ENCODE measurements at regions not wholly inside any gene's neighbourhood (a gene's known extent, or its start where the extent isn't known, plus 50 kb on each side); places are given as distances from the start of the nearest gene placed in this dataset.

- Histone ChIP-seq H3K36me3 (ENCODE audit: control insufficient read depth, insufficient read depth, low read length) (no peaks in the 10 kb centered on the region), H3K4me1 (ENCODE audit: control insufficient read depth, insufficient read depth, low read length) (no peaks in the 10 kb centered on the region), H3K27me3 (ENCODE audit: control insufficient read depth, insufficient read depth, low read length) (no peaks in the 10 kb centered on the region), H3K27ac (ENCODE audit: low read length) (no peak overlapping the region), H3K9me3 (ENCODE audit: control insufficient read depth, low read depth, low read length) (no peaks in the 10 kb centered on the region), H3K4me3 (ENCODE audit: low read length) (no peak overlapping the region)
- no CpG with 5 or more reads among the region's 1 CpG for WGBS (ENCODE audit: insufficient coverage, low lambda C conversion rate)
- no peak for DNase-seq
These were observed 237.5 kb upstream of the DIAPH2 start for GRCh38 chrX:96447161-96447560.

GRCh38 chrX:96449191-96449590, 235.5 kb upstream of the DIAPH2 start:
- Histone ChIP-seq H3K9me3 (ENCODE audit: control insufficient read depth, low read depth, low read length) (no peaks in the 10 kb centered on the region), H3K27ac (ENCODE audit: low read length) (no peak overlapping the region), H3K36me3 (ENCODE audit: control insufficient read depth, insufficient read depth, low read length) (no peaks in the 10 kb centered on the region), H3K4me3 (ENCODE audit: low read length) (no peak overlapping the region), H3K27me3 (ENCODE audit: control insufficient read depth, insufficient read depth, low read length) (no peaks in the 10 kb centered on the region), H3K4me1 (ENCODE audit: control insufficient read depth, insufficient read depth, low read length) (no peaks in the 10 kb centered on the region)
- WGBS (ENCODE audit: insufficient coverage, low lambda C conversion rate): no CpG with 5 or more reads among the region's 6 CpGs
- DNase-seq: no peak

GRCh38 chrX:96449896-96450295, 234.7 kb upstream of the DIAPH2 start:
- Histone ChIP-seq H3K4me3 (ENCODE audit: low read length) (no peak overlapping the region), H3K4me1 (ENCODE audit: control insufficient read depth, insufficient read depth, low read length) (no peaks in the 10 kb centered on the region), H3K36me3 (ENCODE audit: control insufficient read depth, insufficient read depth, low read length) (no peaks in the 10 kb centered on the region), H3K27ac (ENCODE audit: low read length) (no peak overlapping the region), H3K27me3 (ENCODE audit: control insufficient read depth, insufficient read depth, low read length) (no peaks in the 10 kb centered on the region), H3K9me3 (ENCODE audit: control insufficient read depth, low read depth, low read length) (no peaks in the 10 kb centered on the region)
- no peak for DNase-seq

- DNase-seq: no peak
- no CpG with 5 or more reads among the region's 3 CpGs for WGBS (ENCODE audit: insufficient coverage, low lambda C conversion rate)
- Histone ChIP-seq H3K27ac (ENCODE audit: low read length) (no peak overlapping the region), H3K27me3 (ENCODE audit: control insufficient read depth, insufficient read depth, low read length) (no peaks in the 10 kb centered on the region), H3K4me3 (ENCODE audit: low read length) (no peak overlapping the region), H3K4me1 (ENCODE audit: control insufficient read depth, insufficient read depth, low read length) (no peaks in the 10 kb centered on the region), H3K36me3 (ENCODE audit: control insufficient read depth, insufficient read depth, low read length) (no peaks in the 10 kb centered on the region), H3K9me3 (ENCODE audit: control insufficient read depth, low read depth, low read length) (no peaks in the 10 kb centered on the region)
These were observed 231.5 kb upstream of the DIAPH2 start for GRCh38 chrX:96453139-96453538.

- H3K27me3 ChIP-seq (ENCODE audit: control insufficient read depth, insufficient read depth, low read length): no peaks in the 10 kb centered on the region
- H3K9me3 ChIP-seq (ENCODE audit: control insufficient read depth, low read depth, low read length): no peaks in the 10 kb centered on the region
- DNase-seq: no peak
- H3K4me1 ChIP-seq (ENCODE audit: control insufficient read depth, insufficient read depth, low read length): no peaks in the 10 kb centered on the region
- no peak overlapping the region for H3K27ac ChIP-seq (ENCODE audit: low read length)
- no CpG with 5 or more reads among the region's 3 CpGs for WGBS (ENCODE audit: insufficient coverage, low lambda C conversion rate)
- H3K4me3 ChIP-seq (ENCODE audit: low read length): no peak overlapping the region
- no peaks in the 10 kb centered on the region for H3K36me3 ChIP-seq (ENCODE audit: control insufficient read depth, insufficient read depth, low read length)
These were observed 229.6 kb upstream of the DIAPH2 start for GRCh38 chrX:96455078-96455477.

- no peaks in the 10 kb centered on the region for H3K9me3 ChIP-seq (ENCODE audit: control insufficient read depth, low read depth, low read length)
- H3K27me3 ChIP-seq (ENCODE audit: control insufficient read depth, insufficient read depth, low read length): no peaks in the 10 kb centered on the region
- no peaks in the 10 kb centered on the region for H3K4me1 ChIP-seq (ENCODE audit: control insufficient read depth, insufficient read depth, low read length)
- H3K36me3 ChIP-seq (ENCODE audit: control insufficient read depth, insufficient read depth, low read length): no peaks in the 10 kb centered on the region
- DNase-seq: no peak
- H3K27ac ChIP-seq (ENCODE audit: low read length): no peak overlapping the region
- no peak overlapping the region for H3K4me3 ChIP-seq (ENCODE audit: low read length)
- WGBS (ENCODE audit: insufficient coverage, low lambda C conversion rate): no CpG with 5 or more reads among the region's 16 CpGs
These were observed 219.6 kb upstream of the DIAPH2 start for GRCh38 chrX:96464880-96465558.

- Histone ChIP-seq H3K4me1 (ENCODE audit: control insufficient read depth, insufficient read depth, low read length) (no peaks in the 10 kb centered on the region), H3K4me3 (ENCODE audit: low read length) (no peak overlapping the region), H3K27ac (ENCODE audit: low read length) (no peak overlapping the region), H3K36me3 (ENCODE audit: control insufficient read depth, insufficient read depth, low read length) (no peaks in the 10 kb centered on the region), H3K9me3 (ENCODE audit: control insufficient read depth, low read depth, low read length) (no peaks in the 10 kb centered on the region), H3K27me3 (ENCODE audit: control insufficient read depth, insufficient read depth, low read length) (no peaks in the 10 kb centered on the region)
- no CpG with 5 or more reads among the region's 4 CpGs for WGBS (ENCODE audit: insufficient coverage, low lambda C conversion rate)
- peak in 1 of 2 donors; percentile 2 for DNase-seq
These were observed 210.5 kb upstream of the DIAPH2 start for GRCh38 chrX:96474029-96474740.

GRCh38 chrX:96474741-96475125, 209.9 kb upstream of the DIAPH2 start:
- no CpG with 5 or more reads among the region's 1 CpG for WGBS (ENCODE audit: insufficient coverage, low lambda C conversion rate)

GRCh38 chrX:96480081-96480480, 204.6 kb upstream of the DIAPH2 start:
- WGBS (ENCODE audit: insufficient coverage, low lambda C conversion rate): no CpG with 5 or more reads among the region's 5 CpGs
- Histone ChIP-seq H3K4me3 (ENCODE audit: low read length) (no peak overlapping the region), H3K9me3 (ENCODE audit: control insufficient read depth, low read depth, low read length) (no peaks in the 10 kb centered on the region), H3K27me3 (ENCODE audit: control insufficient read depth, insufficient read depth, low read length) (no peaks in the 10 kb centered on the region), H3K27ac (ENCODE audit: low read length) (no peak overlapping the region), H3K4me1 (ENCODE audit: control insufficient read depth, insufficient read depth, low read length) (no peaks in the 10 kb centered on the region), H3K36me3 (ENCODE audit: control insufficient read depth, insufficient read depth, low read length) (no peaks in the 10 kb centered on the region)
- DNase-seq: no peak

More at GRCh38 chrX:96474741-96475125, 209.9 kb upstream of the DIAPH2 start:
- no peaks in the 10 kb centered on the region for H3K4me1 ChIP-seq (ENCODE audit: control insufficient read depth, insufficient read depth, low read length)
- H3K36me3 ChIP-seq (ENCODE audit: control insufficient read depth, insufficient read depth, low read length): no peaks in the 10 kb centered on the region
- no peak overlapping the region for H3K27ac ChIP-seq (ENCODE audit: low read length)
- no peaks in the 10 kb centered on the region for H3K9me3 ChIP-seq (ENCODE audit: control insufficient read depth, low read depth, low read length)
- H3K27me3 ChIP-seq (ENCODE audit: control insufficient read depth, insufficient read depth, low read length): no peaks in the 10 kb centered on the region
- no peak for DNase-seq
- no peak overlapping the region for H3K4me3 ChIP-seq (ENCODE audit: low read length)

- H3K4me1 ChIP-seq (ENCODE audit: control insufficient read depth, insufficient read depth, low read length): no peaks in the 10 kb centered on the region
- no peaks in the 10 kb centered on the region for H3K27me3 ChIP-seq (ENCODE audit: control insufficient read depth, insufficient read depth, low read length)
- WGBS (ENCODE audit: insufficient coverage, low lambda C conversion rate): no CpG with 5 or more reads among the region's 4 CpGs
- H3K4me3 ChIP-seq (ENCODE audit: low read length): no peak overlapping the region
- no peak overlapping the region for H3K27ac ChIP-seq (ENCODE audit: low read length)
- no peaks in the 10 kb centered on the region for H3K9me3 ChIP-seq (ENCODE audit: control insufficient read depth, low read depth, low read length)
- DNase-seq: no peak
- H3K36me3 ChIP-seq (ENCODE audit: control insufficient read depth, insufficient read depth, low read length): no peaks in the 10 kb centered on the region
These were observed 202.8 kb upstream of the DIAPH2 start for GRCh38 chrX:96481831-96482230.

- H3K9me3 ChIP-seq (ENCODE audit: control insufficient read depth, low read depth, low read length): no peaks in the 10 kb centered on the region
- H3K27ac ChIP-seq (ENCODE audit: low read length): no peak overlapping the region
- no peaks in the 10 kb centered on the region for H3K36me3 ChIP-seq (ENCODE audit: control insufficient read depth, insufficient read depth, low read length)
- no peaks in the 10 kb centered on the region for H3K4me1 ChIP-seq (ENCODE audit: control insufficient read depth, insufficient read depth, low read length)
- H3K27me3 ChIP-seq (ENCODE audit: control insufficient read depth, insufficient read depth, low read length): no peaks in the 10 kb centered on the region
- no peak overlapping the region for H3K4me3 ChIP-seq (ENCODE audit: low read length)
- DNase-seq: no peak
- no CpG with 5 or more reads among the region's 2 CpGs for WGBS (ENCODE audit: insufficient coverage, low lambda C conversion rate)
These were observed 200.9 kb upstream of the DIAPH2 start for GRCh38 chrX:96483647-96484160.

Measured in large intestine (tissue), 3 donors.